ENCODE measurements at regions not wholly inside any gene's neighbourhood (a gene's known extent, or its start where the extent isn't known, plus 50 kb on each side); places are given as distances from the start of the nearest gene placed in this dataset.

DNA sequence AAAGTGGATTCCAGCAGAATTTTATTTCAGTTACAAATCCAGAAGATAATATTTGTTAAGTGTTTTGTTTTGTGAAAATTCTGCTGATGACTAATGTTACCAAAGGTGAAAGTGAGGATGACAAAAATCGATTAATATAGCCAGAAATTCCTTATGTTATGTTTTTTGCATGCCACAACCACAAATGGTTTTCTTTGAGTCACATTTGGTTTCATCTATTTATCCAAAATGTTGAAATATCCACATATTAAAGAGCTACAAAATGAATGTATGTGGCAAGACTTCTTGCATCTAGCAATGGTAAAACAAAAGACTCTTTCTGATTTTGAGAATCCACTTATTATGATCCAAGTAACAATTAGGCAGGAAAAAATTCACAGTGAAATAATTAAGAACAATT lies 150.1 kb upstream of the LRRC4C start:
- TF ChIP-seq MAX (IDR thresholded peaks at IDR 0.05), result no peak
- TF ChIP-seq YY1 (IDR thresholded peaks at IDR 0.05; ENCODE audit: low read depth), result no peak
- TF ChIP-seq REST (IDR thresholded peaks at IDR 0.05; ENCODE audit: low read depth), result no peak
